ENCODE measurements at regions not wholly inside any gene's neighbourhood (a gene's known extent, or its start where the extent isn't known, plus 50 kb on each side); places are given as distances from the start of the nearest gene placed in this dataset.
A peak's percentile ranks its signal among the peaks of the same experiment; 100 is the strongest.

DNA sequence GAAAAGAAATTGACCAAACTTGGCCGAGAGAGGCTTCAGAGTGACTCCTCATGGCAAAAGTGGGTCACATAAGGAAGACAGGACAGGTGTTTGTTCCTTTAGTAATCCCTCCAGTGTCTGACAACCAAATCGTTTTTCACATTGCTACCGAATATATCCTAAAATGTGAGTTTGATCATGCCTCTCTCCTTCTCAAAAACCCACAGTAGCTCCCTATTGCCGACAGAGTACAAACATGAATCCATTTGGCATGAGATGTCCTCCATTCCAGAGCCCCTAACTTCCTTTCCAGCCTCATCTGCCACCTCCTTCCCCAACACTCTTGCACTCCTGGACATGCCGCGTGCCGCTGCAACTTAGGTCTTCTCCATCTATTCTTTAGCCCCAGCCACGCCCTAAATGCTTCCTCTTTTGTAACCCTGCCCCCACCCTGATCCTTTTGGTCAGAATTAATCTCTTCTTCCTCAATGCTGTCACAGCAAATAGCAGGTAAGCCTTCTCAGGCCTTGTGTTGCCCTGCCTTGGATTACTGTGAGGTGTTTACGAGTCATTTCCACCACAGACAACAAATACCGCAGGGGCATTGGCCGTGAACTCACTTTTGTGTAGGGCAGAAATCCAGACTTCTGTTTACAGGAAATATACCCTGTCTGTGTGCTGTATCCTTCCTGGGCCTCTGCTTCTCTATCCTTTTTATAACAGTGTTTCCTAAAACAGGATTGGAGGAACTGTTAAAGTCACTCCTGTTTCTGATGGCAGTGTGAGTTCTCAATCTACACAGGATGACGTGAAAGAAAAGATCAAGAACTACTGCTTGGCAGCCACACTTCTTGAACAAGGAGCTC lies 66.0 kb upstream of the FTH1 start:
- Histone ChIP-seq H3K36me3 (ENCODE audit: control insufficient read depth in 3 of 3, insufficient read depth in 3 of 3, low read length in 3 of 3) (no peaks in the 10 kb centered on the region), H3K27me3 (ENCODE audit: control insufficient read depth in 3 of 3, insufficient read depth in 3 of 3, low read length in 3 of 3) (no peaks in the 10 kb centered on the region), H3K9me3 (ENCODE audit: control insufficient read depth in 3 of 3, low read length in 3 of 3) (peaks cover 0 to 6% (median 0%) of the 10 kb centered on the region in 3 donors), H3K27ac (ENCODE audit: low read depth, low read length) (no peak overlapping the region), H3K4me3 (ENCODE audit: low read length in 3 of 3) (no peak overlapping the region), H3K4me1 (ENCODE audit: control insufficient read depth in 3 of 3, insufficient read depth in 3 of 3, low read length in 3 of 3) (no peaks in the 10 kb centered on the region), H3K9ac (ENCODE audit: low read depth in 1 of 3, low read length in 3 of 3) (no peak overlapping the region)

DNA sequence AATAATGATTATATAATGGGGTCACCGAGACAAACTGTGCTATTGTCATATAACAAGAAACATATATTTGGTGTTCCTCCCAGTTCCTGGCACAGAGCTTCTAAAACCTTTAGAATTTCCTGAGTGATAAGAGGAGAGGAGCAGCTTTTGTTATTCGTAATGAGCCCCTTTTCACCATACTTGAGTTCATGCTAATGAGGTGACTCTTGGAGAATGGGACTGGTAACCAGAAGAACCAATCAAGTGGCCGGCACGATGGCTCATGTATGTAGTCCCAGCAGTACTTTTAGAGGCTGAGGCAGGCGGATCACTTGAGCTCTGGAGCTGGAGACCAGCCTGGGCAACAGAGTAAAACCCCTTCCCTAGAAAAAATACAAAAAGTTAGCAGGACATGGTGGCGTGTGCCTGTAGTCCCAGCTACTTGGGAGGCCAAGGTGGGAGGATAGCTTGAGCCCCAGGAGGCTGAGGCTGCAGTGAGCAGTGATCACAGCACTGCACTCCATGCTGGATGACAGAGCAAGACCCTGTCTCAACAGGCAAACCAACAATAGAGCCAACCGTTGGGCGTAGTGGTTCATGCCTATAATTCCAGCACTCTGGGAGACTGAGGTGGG lies 62.7 kb upstream of the FTH1 start:
- Histone ChIP-seq H3K27ac (ENCODE audit: low read depth, low read length) (no peak overlapping the region), H3K27me3 (ENCODE audit: control insufficient read depth in 3 of 3, insufficient read depth in 3 of 3, low read length in 3 of 3) (no peaks in the 10 kb centered on the region), H3K36me3 (ENCODE audit: control insufficient read depth in 3 of 3, insufficient read depth in 3 of 3, low read length in 3 of 3) (no peaks in the 10 kb centered on the region), H3K4me3 (ENCODE audit: low read length in 3 of 3) (no peak overlapping the region), H3K9ac (ENCODE audit: low read depth in 1 of 3, low read length in 3 of 3) (no peak overlapping the region), H3K9me3 (ENCODE audit: control insufficient read depth in 3 of 3, low read length in 3 of 3) (peaks cover 0 to 6% (median 0%) of the 10 kb centered on the region in 3 donors), H3K4me1 (ENCODE audit: control insufficient read depth in 3 of 3, insufficient read depth in 3 of 3, low read length in 3 of 3) (no peaks in the 10 kb centered on the region)

- H3K4me1 ChIP-seq (ENCODE audit: control insufficient read depth in 3 of 3, insufficient read depth in 3 of 3, low read length in 3 of 3): no peaks in the 10 kb centered on the region
- no peaks in the 10 kb centered on the region for H3K9me3 ChIP-seq (ENCODE audit: control insufficient read depth in 3 of 3, low read length in 3 of 3)
- no peak overlapping the region for H3K27ac ChIP-seq (ENCODE audit: low read depth, low read length)
- no peak overlapping the region for H3K4me3 ChIP-seq (ENCODE audit: low read length in 3 of 3)
- no peaks in the 10 kb centered on the region for H3K36me3 ChIP-seq (ENCODE audit: control insufficient read depth in 3 of 3, insufficient read depth in 3 of 3, low read length in 3 of 3)
- no peak overlapping the region for H3K9ac ChIP-seq (ENCODE audit: low read depth in 1 of 3, low read length in 3 of 3)
- no peaks in the 10 kb centered on the region for H3K27me3 ChIP-seq (ENCODE audit: control insufficient read depth in 3 of 3, insufficient read depth in 3 of 3, low read length in 3 of 3)
Measured at GRCh38 chr11:62026739-62027370, 59.4 kb upstream of the FTH1 start.

DNA sequence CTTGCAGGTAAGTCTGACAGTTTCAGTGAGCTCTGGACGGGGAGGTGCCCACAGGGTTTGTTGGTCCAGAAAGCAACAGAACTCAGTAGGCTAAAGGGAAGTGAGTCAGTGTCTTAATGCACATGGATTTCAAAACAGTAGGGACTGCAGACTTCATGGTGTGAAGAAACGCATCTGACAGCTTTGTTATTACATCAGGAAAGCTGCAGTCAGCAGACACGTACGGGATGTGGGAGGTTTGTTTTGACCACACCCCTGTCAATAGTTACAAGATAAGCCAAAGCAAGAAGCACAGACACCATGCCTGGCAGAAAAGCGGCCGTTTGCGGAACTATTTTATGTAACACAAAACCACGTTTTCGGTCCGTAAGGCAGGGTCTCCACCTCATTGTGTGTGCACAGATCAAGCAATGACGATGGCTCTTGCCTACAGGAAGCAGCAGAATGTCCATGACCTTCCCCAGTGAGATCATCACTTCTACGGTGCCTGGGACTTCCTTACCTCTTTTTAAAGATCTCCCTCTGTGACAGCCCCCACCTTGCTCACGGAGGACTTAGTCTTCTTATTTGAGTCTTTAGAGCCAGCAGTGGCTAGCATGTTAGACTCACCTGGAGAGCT lies 58.2 kb upstream of the FTH1 start:
- Histone ChIP-seq H3K9me3 (ENCODE audit: control insufficient read depth in 3 of 3, low read length in 3 of 3) (peaks cover 0 to 4% (median 0%) of the 10 kb centered on the region in 3 donors), H3K27me3 (ENCODE audit: control insufficient read depth in 3 of 3, insufficient read depth in 3 of 3, low read length in 3 of 3) (no peaks in the 10 kb centered on the region), H3K36me3 (ENCODE audit: control insufficient read depth in 3 of 3, insufficient read depth in 3 of 3, low read length in 3 of 3) (no peaks in the 10 kb centered on the region), H3K4me3 (ENCODE audit: low read length in 3 of 3) (no peak overlapping the region), H3K27ac (ENCODE audit: low read depth, low read length) (peak overlapping the region; percentile 73), H3K9ac (ENCODE audit: low read depth in 1 of 3, low read length in 3 of 3) (peak overlapping the region in 1 of 3 donors; percentile 12), H3K4me1 (ENCODE audit: control insufficient read depth in 3 of 3, insufficient read depth in 3 of 3, low read length in 3 of 3) (no peaks in the 10 kb centered on the region)

GRCh38 chr11:62024936-62025486 lies 57.6 kb upstream of the FTH1 start:
- H3K9ac ChIP-seq (ENCODE audit: low read depth in 1 of 3, low read length in 3 of 3): no peak overlapping the region
- H3K4me3 ChIP-seq (ENCODE audit: low read length in 3 of 3): no peak overlapping the region
- no peaks in the 10 kb centered on the region for H3K27me3 ChIP-seq (ENCODE audit: control insufficient read depth in 3 of 3, insufficient read depth in 3 of 3, low read length in 3 of 3)

DNA sequence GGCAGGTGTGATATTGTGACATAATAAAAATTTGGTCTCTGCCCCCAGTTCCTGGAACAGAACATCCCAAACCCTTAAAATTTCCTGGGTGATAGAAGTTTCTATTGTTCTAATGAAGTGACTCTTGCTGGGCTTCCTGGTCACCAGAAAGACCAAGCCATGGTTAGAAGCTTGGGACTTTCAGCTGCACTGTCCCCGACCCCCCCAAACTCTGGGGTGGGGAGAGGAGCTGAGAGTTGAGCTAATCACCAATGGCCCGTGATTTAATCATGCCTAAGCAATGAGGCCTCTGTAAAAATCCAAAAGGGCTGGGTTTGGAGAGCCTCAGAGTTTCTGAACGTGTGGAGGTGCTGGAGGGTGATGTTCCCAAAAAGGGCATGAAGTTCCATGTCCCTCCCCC lies 54.8 kb upstream of the FTH1 start:
- no peak overlapping the region for H3K4me3 ChIP-seq (ENCODE audit: low read length in 3 of 3)
- H3K9ac ChIP-seq (ENCODE audit: low read depth in 1 of 3, low read length in 3 of 3): no peak overlapping the region
- H3K4me1 ChIP-seq (ENCODE audit: control insufficient read depth in 3 of 3, insufficient read depth in 3 of 3, low read length in 3 of 3): no peaks in the 10 kb centered on the region
- H3K36me3 ChIP-seq (ENCODE audit: control insufficient read depth in 3 of 3, insufficient read depth in 3 of 3, low read length in 3 of 3): no peaks in the 10 kb centered on the region
- no peak overlapping the region for H3K27ac ChIP-seq (ENCODE audit: low read depth, low read length)
- peaks cover 0 to 4% (median 0%) of the 10 kb centered on the region in 3 donors for H3K9me3 ChIP-seq (ENCODE audit: control insufficient read depth in 3 of 3, low read length in 3 of 3)
- H3K27me3 ChIP-seq (ENCODE audit: control insufficient read depth in 3 of 3, insufficient read depth in 3 of 3, low read length in 3 of 3): peaks cover 0 to 4% (median 0%) of the 10 kb centered on the region in 3 donors

More at GRCh38 chr11:62024936-62025486, 57.6 kb upstream of the FTH1 start:
- Histone ChIP-seq H3K36me3 (ENCODE audit: control insufficient read depth in 3 of 3, insufficient read depth in 3 of 3, low read length in 3 of 3) (no peaks in the 10 kb centered on the region), H3K4me1 (ENCODE audit: control insufficient read depth in 3 of 3, insufficient read depth in 3 of 3, low read length in 3 of 3) (no peaks in the 10 kb centered on the region), H3K9me3 (ENCODE audit: control insufficient read depth in 3 of 3, low read length in 3 of 3) (peaks cover 0 to 4% (median 0%) of the 10 kb centered on the region in 3 donors), H3K27ac (ENCODE audit: low read depth, low read length) (peak overlapping the region; percentile 73)

DNA sequence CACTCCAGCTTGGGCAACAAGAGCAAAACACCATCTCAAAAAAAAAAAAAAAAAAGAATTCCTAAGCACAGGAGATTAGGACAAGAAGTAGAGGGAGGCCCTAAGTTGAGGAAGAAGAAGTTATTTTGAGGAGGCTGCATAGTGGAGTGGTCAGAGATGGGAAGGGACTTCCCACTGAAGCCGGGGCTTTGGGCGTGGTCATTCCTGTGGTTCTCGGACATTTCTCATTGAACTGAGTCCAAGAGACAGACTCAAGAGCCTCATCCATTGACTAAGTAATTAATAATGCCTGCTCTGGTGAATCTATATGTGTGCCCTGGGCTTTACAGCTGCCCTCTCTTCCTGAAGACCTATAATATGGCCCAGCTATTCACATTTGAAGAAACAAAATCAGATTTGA lies 53.2 kb upstream of the FTH1 start:
- no peak overlapping the region for H3K27ac ChIP-seq (ENCODE audit: low read depth, low read length)

DNA sequence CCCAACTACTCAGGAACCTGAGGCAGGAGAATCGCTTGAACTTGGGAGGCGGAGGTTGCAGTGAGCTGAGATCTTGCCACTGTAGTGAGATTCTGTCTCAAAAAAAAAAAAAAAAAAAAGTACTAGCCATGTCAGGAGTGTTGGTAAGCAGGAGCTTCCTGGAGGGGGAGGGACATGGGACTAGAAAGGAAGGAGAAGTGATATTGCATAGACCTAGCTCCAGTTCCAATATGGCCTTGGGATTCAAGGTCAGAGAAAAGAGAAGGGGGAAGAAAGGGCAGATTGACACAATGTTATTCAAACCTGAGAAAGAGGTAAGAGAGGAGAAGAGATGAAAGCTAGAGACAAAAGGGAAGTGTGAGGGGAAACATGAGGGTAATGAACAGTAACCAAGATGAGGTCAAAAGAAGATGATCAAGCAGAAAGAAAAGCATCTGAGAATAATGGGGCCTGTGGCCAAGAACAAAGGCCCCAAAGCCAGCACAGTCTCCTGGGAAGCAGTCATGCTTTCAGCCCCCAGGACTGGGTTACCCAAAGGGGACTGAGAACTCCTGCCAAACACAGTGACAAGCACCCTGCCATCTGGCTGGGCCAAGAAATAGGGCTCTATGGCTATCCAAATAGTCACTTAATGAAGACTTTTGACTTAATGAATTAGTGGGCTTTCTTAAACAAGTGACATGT lies 51.7 kb upstream of the FTH1 start:
- no peak overlapping the region for H3K4me3 ChIP-seq (ENCODE audit: low read length in 3 of 3)
- H3K27ac ChIP-seq (ENCODE audit: low read depth, low read length): no peak overlapping the region

More for the DNA sequence above, 53.2 kb upstream of the FTH1 start:
- no peak overlapping the region for H3K4me3 ChIP-seq (ENCODE audit: low read length in 3 of 3)
- H3K27me3 ChIP-seq (ENCODE audit: control insufficient read depth in 3 of 3, insufficient read depth in 3 of 3, low read length in 3 of 3): peaks cover 0 to 4% (median 0%) of the 10 kb centered on the region in 3 donors
- H3K36me3 ChIP-seq (ENCODE audit: control insufficient read depth in 3 of 3, insufficient read depth in 3 of 3, low read length in 3 of 3): no peaks in the 10 kb centered on the region
- peaks cover 0 to 4% (median 0%) of the 10 kb centered on the region in 3 donors for H3K9me3 ChIP-seq (ENCODE audit: control insufficient read depth in 3 of 3, low read length in 3 of 3)
- no peak overlapping the region for H3K9ac ChIP-seq (ENCODE audit: low read depth in 1 of 3, low read length in 3 of 3)
- H3K4me1 ChIP-seq (ENCODE audit: control insufficient read depth in 3 of 3, insufficient read depth in 3 of 3, low read length in 3 of 3): no peaks in the 10 kb centered on the region

More for the DNA sequence above, 51.7 kb upstream of the FTH1 start:
- Histone ChIP-seq H3K36me3 (ENCODE audit: control insufficient read depth in 3 of 3, insufficient read depth in 3 of 3, low read length in 3 of 3) (no peaks in the 10 kb centered on the region), H3K9ac (ENCODE audit: low read depth in 1 of 3, low read length in 3 of 3) (no peak overlapping the region), H3K9me3 (ENCODE audit: control insufficient read depth in 3 of 3, low read length in 3 of 3) (peaks cover 0 to 4% (median 0%) of the 10 kb centered on the region in 3 donors), H3K27me3 (ENCODE audit: control insufficient read depth in 3 of 3, insufficient read depth in 3 of 3, low read length in 3 of 3) (peaks cover 0 to 4% (median 0%) of the 10 kb centered on the region in 3 donors), H3K4me1 (ENCODE audit: control insufficient read depth in 3 of 3, insufficient read depth in 3 of 3, low read length in 3 of 3) (no peaks in the 10 kb centered on the region)
